ENCODE measurements at regions not wholly inside any gene's neighbourhood (a gene's known extent, or its start where the extent isn't known, plus 50 kb on each side); places are given as distances from the start of the nearest gene placed in this dataset.
"Not testable (repeated sequence)": the region's sequence is repeated elsewhere in the genome, so short reads cannot be mapped to it uniquely, and the experiment has no call there.

DNA sequence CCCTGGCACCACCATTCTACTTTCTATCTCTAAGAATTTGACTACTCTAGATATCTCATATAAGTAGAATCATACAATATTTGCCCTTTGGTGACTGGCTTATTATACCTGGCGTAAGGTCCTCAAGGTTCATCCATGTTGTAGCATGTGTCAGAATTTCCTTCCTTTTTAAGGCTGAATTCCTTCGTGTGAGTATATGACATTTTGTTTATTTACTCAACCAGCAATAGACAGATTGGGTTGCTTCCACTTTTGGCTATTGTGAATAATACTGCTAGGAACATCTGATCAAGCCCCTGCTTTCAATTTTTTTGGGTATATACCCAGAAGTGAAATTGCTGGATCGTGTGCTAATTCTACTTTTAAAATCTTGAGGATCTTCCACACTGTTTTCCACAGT, 232.8 kb upstream of the MCHR2 start:
- Histone ChIP-seq H3K4me1 (replicated peaks) (no peaks in the 10 kb centered on the region), H3K9me3 (no peaks in the 10 kb centered on the region), H3K27me3 (replicated peaks; ENCODE audit: insufficient read depth) (no peaks in the 10 kb centered on the region), H3K27ac (no peak overlapping the region), H3K36me3 (no peaks in the 10 kb centered on the region), H3K4me3 (no peak overlapping the region)
- no peak for DNase-seq (ENCODE audit: low spot score)
- intact Hi-C loops (cut with DNase I) = no loop called here
- WGBS = 41% methylated on average over 3 of the region's 3 CpGs
- TF ChIP-seq POLR2AphosphoS5 (IDR thresholded peaks at IDR 0.05) (no peak), POLR2A (IDR thresholded peaks at IDR 0.05) (no peak)
- TF ChIP-seq, protein P1, sequence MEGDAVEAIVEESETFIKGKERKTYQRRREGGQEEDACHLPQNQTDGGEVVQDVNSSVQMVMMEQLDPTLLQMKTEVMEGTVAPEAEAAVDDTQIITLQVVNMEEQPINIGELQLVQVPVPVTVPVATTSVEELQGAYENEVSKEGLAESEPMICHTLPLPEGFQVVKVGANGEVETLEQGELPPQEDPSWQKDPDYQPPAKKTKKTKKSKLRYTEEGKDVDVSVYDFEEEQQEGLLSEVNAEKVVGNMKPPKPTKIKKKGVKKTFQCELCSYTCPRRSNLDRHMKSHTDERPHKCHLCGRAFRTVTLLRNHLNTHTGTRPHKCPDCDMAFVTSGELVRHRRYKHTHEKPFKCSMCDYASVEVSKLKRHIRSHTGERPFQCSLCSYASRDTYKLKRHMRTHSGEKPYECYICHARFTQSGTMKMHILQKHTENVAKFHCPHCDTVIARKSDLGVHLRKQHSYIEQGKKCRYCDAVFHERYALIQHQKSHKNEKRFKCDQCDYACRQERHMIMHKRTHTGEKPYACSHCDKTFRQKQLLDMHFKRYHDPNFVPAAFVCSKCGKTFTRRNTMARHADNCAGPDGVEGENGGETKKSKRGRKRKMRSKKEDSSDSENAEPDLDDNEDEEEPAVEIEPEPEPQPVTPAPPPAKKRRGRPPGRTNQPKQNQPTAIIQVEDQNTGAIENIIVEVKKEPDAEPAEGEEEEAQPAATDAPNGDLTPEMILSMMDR (IDR thresholded peaks at IDR 0.05) = no peak

DNA sequence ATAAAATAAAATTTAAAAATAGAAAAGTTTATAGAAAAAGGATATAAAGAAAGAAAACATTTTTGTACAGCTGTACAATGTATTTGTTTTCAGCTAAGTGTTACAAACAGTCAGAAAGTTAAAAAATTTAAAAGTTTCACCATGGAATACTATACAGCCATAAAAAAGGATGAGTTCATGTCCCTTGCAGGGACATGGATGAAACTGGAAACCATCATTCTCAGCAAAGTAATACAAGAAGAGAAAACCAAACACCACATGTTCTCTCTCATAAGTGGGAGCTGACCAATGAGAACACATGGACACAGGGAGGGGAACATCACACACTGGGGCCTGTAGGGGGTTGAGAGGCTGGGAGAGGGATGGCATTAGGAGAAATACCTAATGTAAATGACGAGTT, 229.9 kb upstream of the MCHR2 start:
- H3K4me3 ChIP-seq; H3K27ac ChIP-seq; intact Hi-C loops (cut with DNase I); H3K36me3 ChIP-seq; H3K27me3 ChIP-seq (replicated peaks; ENCODE audit: insufficient read depth); H3K4me1 ChIP-seq (replicated peaks); H3K9me3 ChIP-seq; DNase-seq (ENCODE audit: low spot score): not testable (repeated sequence)
- WGBS = 81% methylated on average over 1 of the region's 1 CpG

DNA sequence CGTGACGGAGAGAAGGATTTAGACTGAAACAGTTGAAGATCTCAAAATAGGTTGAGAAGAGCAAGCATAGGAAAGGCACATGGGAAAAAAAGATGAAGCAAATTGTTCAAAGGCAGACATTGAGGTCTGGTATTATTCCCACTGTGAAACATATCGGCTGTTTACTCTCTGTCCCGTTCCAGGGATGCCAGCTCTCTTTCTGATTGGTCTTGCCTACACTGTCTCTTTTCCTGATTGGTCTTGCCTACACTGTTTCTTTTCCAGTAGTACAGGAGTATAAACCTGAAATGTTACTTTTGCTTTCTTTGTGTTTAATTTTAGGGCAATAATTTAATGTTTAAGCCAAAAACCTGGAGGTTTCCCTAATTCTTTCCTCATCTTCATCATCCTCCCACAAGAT, 226.5 kb upstream of the MCHR2 start:
- intact Hi-C loops (cut with DNase I) = no loop called here
- TF ChIP-seq POLR2A (IDR thresholded peaks at IDR 0.05) (no peak), POLR2AphosphoS5 (IDR thresholded peaks at IDR 0.05) (no peak)
- TF ChIP-seq, protein P1 (IDR thresholded peaks at IDR 0.05) = no peak
- WGBS = 68% methylated on average over 4 of the region's 4 CpGs
- Histone ChIP-seq H3K27me3 (replicated peaks; ENCODE audit: insufficient read depth) (no peaks in the 10 kb centered on the region), H3K27ac (no peak overlapping the region), H3K4me1 (replicated peaks) (no peaks in the 10 kb centered on the region), H3K4me3 (no peak overlapping the region), H3K36me3 (no peaks in the 10 kb centered on the region), H3K9me3 (no peaks in the 10 kb centered on the region)
- no peak for DNase-seq (ENCODE audit: low spot score)

DNA sequence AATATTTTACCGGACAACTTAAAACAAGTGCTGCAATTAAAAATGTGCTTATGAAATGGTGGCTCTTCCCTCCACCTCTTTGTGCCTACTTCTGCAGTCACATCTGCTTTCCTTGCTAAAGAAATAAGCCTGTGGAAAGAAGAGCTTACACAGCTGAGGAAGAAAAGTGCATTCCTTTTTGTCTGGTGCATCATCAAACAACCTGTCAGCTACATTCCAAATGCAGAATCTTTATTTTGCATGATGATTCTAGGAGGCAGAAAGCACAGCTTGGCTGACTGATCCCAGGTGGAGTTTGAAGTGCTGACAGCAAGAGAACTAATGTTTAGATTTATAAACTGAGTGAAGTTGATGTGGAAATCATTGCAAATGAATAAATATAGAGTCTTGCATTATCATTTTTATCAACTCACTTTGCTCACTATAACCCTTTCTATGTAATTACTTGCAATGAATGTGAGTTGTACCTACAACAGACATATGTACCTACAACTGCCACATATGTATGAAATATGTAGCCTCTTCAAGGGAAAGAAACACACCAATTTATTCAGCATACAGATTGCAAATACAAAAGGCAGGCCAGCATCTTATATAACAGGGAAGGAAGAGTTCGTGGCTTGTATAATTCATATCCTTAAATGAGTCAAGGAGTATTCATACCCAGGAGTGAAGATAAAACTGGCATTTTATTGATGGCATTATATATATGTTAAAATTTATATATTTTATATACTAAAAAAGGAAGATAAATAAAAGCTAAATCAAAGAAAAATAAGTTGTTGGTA, 223.4 kb upstream of the MCHR2 start:
- H3K27me3 ChIP-seq (replicated peaks; ENCODE audit: insufficient read depth) = no peaks in the 10 kb centered on the region
- TF ChIP-seq POLR2AphosphoS5 (IDR thresholded peaks at IDR 0.05) (no peak), POLR2A (IDR thresholded peaks at IDR 0.05) (no peak)
- TF ChIP-seq, protein P1 (IDR thresholded peaks at IDR 0.05) = no peak
- no peaks in the 10 kb centered on the region for H3K4me1 ChIP-seq (replicated peaks)
- intact Hi-C loops (cut with DNase I) = no loop called here
- DNase-seq (ENCODE audit: low spot score) = no peak
- no peaks in the 10 kb centered on the region for H3K9me3 ChIP-seq
- H3K4me3 ChIP-seq = no peak overlapping the region
- H3K36me3 ChIP-seq = no peaks in the 10 kb centered on the region
- H3K27ac ChIP-seq = no peak overlapping the region
- 85% methylated on average over 2 of the region's 2 CpGs for WGBS

DNA sequence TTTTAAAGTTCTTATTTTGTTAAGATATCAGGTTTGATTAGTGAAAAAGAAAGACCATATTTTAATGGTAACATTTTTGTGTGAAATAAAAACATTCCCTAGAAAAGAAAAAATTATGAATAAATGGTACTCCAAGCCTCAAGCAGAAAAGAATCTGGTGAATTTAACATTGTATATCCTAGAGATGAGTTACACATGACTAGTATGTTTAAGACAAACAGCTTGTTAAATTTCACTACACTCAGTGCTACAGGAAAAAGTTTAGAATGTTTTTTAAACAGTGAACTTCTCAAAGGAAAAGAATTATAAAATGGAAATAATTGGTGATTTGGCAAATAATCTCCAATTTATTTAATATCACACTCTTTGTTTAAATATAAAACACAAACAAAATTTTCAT, 222.7 kb upstream of the MCHR2 start:
- Histone ChIP-seq H3K36me3 (no peaks in the 10 kb centered on the region), H3K4me1 (replicated peaks) (no peaks in the 10 kb centered on the region), H3K9me3 (no peaks in the 10 kb centered on the region), H3K27ac (no peak overlapping the region), H3K4me3 (no peak overlapping the region), H3K27me3 (replicated peaks; ENCODE audit: insufficient read depth) (no peaks in the 10 kb centered on the region)
- intact Hi-C loops (cut with DNase I) = no loop called here
- TF ChIP-seq POLR2AphosphoS5 (IDR thresholded peaks at IDR 0.05) (no peak), POLR2A (IDR thresholded peaks at IDR 0.05) (no peak)
- TF ChIP-seq, protein P1 (IDR thresholded peaks at IDR 0.05) = no peak
- no peak for DNase-seq (ENCODE audit: low spot score)

All from prostate gland (tissue), 2 donors.